SH-SY5Y (cell line): ENCODE measurements at regions not wholly inside any gene's neighbourhood (a gene's known extent, or its start where the extent isn't known, plus 50 kb on each side); places are given as distances from the start of the nearest gene placed in this dataset.

Experiments
- GATA2 ChIP-seq: IDR thresholded peaks from 2 replicates; pipeline ENCODE4 v1.6.1; 2011; ENCODE audit warnings: mild to moderate bottlenecking, low read depth, low read length
- GATA3 ChIP-seq: IDR thresholded peaks from 2 replicates; pipeline ENCODE4 v1.6.1; 2011; ENCODE audit warnings: low read depth, mild to moderate bottlenecking, low read length, moderate library complexity

DNA sequence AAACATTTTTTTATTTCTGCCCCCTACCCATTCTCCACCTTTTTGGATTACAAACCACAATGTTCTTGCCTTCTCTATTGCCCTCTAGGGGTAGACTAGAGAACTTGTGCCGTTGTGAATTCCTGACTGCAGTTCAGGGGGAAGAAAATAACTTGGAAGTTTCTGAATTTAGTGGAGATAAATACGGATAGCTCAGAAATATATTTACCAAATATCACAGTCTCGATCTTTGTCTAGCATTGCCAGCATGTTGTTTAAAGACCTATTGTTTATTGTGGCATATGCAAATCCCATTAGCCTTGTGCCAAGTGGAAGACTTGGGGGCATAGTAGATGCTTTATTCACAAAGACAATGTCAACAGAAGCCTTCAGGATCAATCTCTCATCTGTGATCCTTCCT lies 154.1 kb upstream of the MMS22L start:
- TF ChIP-seq GATA2, result no peak
- no peak for TF ChIP-seq GATA3

DNA sequence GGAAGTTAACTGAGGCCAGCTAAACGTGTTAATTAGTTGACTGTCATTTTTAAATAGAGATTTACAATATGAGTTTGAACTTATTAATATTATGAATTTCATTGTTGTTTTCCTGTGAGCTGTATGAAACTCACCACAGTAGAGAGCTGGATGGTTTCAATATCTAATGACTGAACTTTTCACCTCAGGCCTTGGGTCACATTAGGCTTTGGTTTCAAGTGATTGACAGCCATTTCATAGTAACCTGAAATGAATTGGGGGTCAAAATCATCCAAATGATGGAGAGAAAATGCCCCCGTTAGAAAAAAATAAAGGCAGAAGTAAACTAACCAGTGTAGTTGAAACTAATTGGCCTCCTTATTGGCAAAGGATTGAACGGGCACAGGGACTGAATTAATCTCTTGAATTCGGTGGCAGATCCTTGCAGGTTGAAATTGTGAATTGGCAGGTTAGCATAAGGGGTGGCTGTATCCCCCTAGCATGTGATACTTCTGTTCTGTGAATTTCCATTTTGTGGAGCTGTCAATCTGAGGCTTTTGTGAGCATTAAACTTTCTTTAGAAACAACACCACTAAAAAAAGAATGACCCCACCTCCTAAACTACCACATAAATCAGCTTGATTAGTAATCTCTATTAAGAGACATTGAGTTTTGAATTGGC lies 155.1 kb upstream of the MMS22L start:
- no peak for TF ChIP-seq GATA3
- no peak for TF ChIP-seq GATA2

DNA sequence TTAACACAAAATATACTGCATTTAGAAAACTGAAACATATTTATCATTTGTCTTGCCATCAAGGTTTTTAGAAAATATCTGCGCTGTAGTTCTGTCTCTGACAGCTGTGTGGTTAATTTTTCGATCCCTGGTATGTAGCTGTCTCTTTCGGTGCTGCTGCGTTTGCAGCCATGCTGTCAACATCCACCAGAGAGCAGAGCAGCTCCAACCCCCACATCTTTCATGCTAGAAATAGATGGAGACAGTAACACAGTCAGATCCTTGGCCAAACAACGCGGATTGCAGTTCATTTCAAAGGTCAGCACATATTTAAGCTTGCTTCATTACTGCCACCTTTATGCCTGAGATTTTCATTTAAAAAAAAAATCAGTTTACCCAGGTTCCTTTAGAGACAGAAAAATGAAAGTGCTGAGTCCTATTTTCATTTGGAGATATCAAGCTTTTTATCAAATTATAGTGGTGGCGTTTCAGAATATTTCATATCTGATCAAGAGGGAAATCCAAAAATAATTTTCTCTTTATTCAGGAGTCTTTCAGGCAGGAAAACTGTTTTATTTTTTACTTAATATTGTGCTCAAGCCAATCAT lies 157.7 kb upstream of the MMS22L start:
- TF ChIP-seq GATA3, result no peak
- no peak for TF ChIP-seq GATA2

DNA sequence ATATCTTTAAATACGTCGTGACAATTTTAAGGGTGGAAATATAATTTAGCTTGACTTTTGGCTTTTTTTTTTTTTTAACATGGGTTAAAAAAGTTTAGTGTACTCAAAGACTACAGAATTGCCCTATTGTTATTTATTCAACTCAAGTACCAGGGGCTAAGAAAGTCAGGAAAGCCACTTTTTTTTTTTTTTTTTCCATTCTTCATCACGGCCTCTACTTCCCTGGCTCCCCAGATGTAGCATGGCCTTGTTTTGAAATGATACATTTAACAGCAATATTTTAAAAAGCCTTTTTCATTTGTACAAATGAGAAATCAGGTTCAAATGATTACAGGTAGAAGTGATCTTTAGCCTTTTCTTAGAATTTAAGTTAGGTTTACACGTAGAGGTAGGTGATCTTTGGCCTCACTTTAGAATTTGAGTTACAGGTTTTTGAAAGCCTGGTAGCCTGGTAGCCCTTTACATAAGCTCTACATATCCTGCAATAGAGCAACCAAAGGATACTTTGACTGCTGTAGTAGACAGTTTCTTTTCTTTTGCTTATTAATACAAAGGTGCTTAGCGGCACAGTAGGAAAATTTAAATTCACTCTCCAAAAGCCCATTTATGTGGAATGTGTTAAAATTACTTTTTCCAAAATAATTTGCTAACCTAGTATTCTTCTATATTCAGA lies 160.5 kb upstream of the MMS22L start:
- no peak for TF ChIP-seq GATA3
- no peak for TF ChIP-seq GATA2

DNA sequence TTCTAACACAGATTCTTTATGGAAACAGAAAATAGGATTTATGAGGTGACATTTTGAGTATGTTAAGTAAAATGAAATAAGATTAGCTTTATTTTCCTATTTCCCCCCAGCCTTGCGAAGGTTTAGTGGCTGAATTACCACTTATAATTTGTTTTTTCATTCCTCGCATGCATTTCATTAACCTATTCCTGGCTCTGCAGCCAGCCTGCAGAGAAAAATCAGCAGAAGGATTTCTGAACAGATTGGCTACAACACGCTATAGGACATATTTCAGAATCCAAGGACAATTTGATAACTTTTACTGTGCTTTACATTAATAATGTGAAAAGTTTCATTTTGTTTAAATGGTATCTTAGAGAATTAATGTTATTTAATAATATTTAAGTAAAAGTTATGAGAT lies 162.4 kb upstream of the MMS22L start:
- no peak for TF ChIP-seq GATA3
- no peak for TF ChIP-seq GATA2

DNA sequence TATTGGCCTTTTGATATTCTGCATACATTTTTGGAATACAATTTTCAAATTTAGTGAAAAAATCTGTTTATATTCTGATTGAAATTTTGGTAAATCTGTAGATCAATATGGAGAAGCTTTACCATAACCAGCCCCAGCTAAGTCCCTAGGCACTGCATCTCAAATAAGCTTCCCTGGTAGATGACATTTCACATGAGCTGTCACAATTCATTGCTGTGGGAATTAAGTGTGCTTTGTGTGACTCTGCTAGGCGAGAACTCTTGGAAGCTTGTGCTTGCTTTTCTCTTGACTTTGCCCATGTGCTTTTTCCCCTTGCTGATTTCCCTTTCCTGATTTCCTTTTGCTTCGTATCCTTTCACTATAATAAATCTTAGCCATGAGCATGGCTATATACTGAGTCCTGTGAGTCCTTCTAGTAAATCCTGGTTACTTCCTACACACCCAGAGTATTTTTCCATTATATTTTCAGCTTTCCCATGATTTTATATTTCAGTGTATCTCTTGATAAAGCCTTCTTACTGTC lies 166.5 kb upstream of the MMS22L start:
- TF ChIP-seq GATA3, result no peak
- TF ChIP-seq GATA2, result no peak

DNA sequence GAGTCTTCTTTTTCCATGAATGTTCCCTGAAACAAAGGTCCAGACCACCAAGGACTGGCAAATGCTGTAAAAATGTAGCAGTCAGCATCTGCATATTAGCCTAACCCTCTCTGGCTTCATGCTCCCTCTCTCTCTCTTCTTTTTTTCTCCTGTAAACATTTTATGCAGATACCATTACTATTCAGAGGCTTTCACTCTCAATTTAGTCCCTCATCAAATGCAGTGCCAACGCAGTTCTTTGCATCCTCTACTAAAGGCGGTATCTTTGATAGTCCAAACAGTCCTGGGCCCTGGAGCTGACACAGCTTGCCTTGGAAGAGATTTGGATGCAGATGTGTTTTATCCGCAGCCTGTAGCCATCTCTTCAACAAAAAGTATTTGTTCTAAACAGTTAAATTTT lies 167.1 kb upstream of the MMS22L start:
- TF ChIP-seq GATA2 (no peak), GATA3 (no peak)

DNA sequence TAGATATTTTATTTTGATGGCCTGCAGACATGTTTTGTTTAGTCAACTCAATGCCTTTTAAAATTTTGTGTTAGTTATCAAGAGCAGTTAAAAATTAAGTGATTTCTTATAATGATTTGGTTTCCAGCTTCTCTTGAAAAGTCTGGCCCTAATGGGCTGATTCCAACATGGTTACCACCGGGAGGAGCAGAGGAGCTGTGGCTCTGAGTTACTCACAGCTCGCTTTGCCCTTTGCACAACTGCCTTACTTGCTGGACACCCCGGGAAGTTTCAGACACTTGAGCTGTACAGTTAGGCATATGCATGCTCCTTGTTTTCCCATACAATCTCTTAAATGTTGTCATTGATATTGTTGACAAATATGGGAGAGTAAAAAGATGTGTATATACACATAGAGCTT lies 173.1 kb upstream of the MMS22L start:
- TF ChIP-seq GATA2, result no peak
- TF ChIP-seq GATA3, result no peak

DNA sequence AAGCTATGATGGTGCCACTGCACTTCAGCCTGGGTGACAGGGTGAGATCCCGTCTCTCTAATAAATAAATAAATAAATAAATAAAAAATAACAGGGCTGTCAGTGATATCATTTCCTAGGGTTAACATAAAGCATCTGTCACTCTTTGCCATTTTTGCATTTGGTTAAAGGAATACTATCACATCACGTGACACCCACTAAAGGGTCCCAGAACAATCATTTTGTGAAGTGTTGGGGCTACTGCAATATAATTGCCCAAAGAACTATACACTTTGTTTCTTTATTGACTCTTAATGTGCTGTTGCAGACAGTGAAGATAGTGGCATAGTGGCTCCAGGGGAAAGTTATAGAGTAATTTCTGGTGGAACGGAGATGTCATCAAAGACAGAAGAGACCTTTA lies 176.5 kb upstream of the MMS22L start:
- no peak for TF ChIP-seq GATA2
- TF ChIP-seq GATA3, result no peak

DNA sequence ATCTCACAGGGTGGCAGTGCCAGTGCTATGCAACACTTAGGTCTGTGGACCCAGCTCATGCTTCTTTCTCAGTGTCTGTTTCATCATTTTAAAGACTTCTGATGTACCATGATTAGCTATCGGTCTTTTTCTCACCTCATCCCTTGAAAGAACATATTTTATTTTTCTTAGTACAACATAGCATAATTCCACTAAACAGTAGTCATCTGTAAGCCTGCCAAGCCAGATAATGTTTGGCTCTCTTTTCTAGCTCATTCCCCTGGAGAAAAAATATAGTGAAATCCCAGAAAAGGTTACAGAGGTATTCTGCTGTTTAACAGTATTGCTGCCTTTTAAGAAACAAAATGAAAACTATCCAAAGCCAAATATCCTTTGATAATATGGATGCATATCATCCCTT lies 177.0 kb upstream of the MMS22L start:
- TF ChIP-seq GATA2 (no peak), GATA3 (no peak)

DNA sequence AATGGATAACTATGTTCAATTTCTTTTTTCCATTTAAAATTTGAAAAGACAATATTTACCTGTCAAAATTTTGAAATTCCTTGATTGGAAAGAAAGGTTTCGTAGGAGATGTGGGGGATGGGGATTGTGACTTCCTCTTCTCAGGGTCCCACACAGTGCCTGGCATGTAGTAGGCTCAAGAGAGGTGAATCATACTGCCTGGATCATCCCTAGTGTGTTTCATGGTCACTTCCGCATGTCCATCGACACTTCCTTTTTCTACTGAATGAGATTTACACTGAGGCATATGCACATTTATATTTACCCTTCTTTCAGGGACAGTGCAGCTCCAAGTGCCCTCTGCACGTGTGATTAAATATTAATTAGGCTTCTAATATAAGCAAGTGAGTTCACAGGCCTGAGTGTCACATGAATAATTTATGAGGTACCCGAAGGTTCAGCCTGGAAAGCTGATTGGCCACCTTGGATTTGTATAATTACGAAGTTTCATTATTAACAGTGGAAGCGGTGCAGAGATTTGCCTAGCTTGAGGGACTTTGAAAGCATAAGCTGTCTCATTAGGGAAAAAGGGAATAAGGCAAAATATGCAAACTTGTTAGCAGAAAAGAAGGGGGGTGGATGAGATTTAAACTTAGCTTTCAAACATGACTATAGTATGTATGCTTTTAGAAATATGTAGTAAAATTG lies 177.5 kb upstream of the MMS22L start:
- TF ChIP-seq GATA3, result no peak
- TF ChIP-seq GATA2, result no peak

DNA sequence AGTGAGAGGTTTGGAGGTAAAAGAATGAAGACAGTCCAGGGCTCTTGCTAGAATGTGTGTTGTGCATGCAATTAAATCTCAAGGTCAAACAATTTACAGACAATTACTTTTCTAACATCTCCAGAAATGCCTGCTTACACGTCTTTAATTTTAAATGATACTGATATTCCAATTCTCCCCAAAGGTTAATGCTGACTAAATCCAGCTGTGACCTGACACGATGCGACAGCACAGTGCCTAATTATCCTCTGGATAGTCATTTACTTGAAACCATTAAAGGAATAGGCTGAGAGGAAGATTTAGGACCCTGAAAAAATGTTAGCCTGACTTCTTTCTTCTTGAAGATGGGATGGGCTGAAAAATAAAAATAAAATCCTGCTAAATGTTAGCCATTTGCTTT lies 178.2 kb upstream of the MMS22L start:
- TF ChIP-seq GATA2 (no peak), GATA3 (no peak)

DNA sequence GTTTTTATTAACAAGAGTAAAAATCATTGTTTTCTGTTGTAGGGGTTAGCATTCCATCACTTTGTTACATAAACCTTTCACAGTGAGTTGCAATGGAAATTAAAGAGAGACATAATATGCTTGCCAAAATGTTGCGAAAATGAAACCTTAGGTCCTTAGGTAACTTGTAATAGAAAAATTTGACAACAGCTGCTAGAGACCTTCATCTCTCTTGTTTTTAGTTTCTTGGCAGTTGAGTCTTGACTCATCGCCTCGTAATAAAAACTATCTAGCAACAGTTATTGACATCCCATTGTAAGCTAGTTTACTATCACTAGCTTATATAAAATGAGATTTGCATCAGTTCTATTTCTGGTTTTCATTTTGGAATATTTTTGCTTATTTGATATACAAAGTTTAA lies 179.0 kb upstream of the MMS22L start:
- TF ChIP-seq GATA2, result no peak
- no peak for TF ChIP-seq GATA3

DNA sequence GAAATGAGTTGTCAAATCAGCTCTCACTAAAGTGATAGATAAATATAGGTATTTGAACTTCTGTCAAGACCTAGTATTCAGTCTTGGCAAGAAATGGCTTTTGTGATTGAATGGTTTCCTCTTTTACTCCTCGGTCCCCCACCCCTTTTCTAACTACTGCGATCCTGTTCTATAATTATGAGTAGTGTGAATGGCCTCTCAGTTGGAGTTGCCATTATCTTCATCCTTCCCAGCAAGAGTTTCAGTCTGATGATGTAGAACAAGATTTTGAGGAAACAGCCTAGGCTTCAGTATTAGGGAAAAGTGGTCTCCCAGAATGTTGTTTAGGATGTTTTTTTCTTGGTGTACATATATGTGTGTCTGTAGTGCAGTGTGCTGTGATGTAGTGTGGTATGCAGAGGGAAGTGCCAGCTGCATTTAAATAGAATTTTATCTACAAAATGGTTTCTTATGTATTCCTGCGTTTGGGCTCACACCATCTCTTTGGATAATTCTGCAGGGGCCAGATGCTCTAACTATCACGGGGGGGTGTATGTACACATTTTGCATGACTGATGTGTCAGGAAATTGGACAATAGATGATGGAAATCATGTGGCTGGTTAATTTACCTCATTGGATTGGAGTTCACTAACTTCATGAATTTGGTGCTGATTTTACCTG lies 180.1 kb upstream of the MMS22L start:
- TF ChIP-seq GATA2, result no peak
- TF ChIP-seq GATA3, result no peak
